Posterior cingulate gyrus (tissue), 11 donors: ENCODE measurements at regions not wholly inside any gene's neighbourhood (a gene's known extent, or its start where the extent isn't known, plus 50 kb on each side); places are given as distances from the start of the nearest gene placed in this dataset.

Experiments used
- DNase-seq, 10 donors: peaks; one replicate each; pipeline versions ENCODE4 v3.0.0 to v3.0.0-alpha.2; 2020 to 2021; ENCODE audit warnings: mixed read lengths in 3 of 10
- intact Hi-C: fragments of 100-400 bp; cut with DNase I; formaldehyde crosslinking; loops from one replicate; pipeline ENCODE4 v1.15.1; 2023

- no peak for DNase-seq
- intact Hi-C loops = no loop called here
Observed at GRCh38 chr16:87231295-87231694, 85.9 kb downstream of the C16orf95 start.

- no peak for DNase-seq
- intact Hi-C loops = no loop called here
Observed at GRCh38 chr16:87231911-87232310, 85.3 kb downstream of the C16orf95 start.

GRCh38 chr16:87233928-87234327 lies 83.3 kb downstream of the C16orf95 start:
- intact Hi-C loops = no loop called here
- DNase-seq = no peak

- intact Hi-C loops = no loop called here
- DNase-seq = peak in 1 of 10 donors; percentile 46
Observed at GRCh38 chr16:87234601-87235000, 82.6 kb downstream of the C16orf95 start.

- intact Hi-C loops = no loop called here
- peak in 1 of 10 donors; percentile 65 for DNase-seq
Observed at GRCh38 chr16:87235810-87236515, 81.2 kb downstream of the C16orf95 start.

GRCh38 chr16:87236516-87237115 lies 80.6 kb downstream of the C16orf95 start:
- intact Hi-C loops = no loop called here
- DNase-seq = peak in 1 of 10 donors; percentile 31

- DNase-seq = no peak
Observed at GRCh38 chr16:87238361-87238715, 78.9 kb downstream of the C16orf95 start.

GRCh38 chr16:87239545-87239944 lies 77.6 kb downstream of the C16orf95 start:
- intact Hi-C loops = no loop called here
- DNase-seq = no peak

More at GRCh38 chr16:87238361-87238715, 78.9 kb downstream of the C16orf95 start:
- intact Hi-C loops = no loop called here

- intact Hi-C loops = no loop called here
- no peak for DNase-seq
Observed at GRCh38 chr16:87240211-87241136, 76.7 kb downstream of the C16orf95 start.

GRCh38 chr16:87241137-87241771 lies 75.9 kb downstream of the C16orf95 start:
- DNase-seq = no peak
- intact Hi-C loops = no loop called here

GRCh38 chr16:87243478-87243877 lies 73.7 kb downstream of the C16orf95 start:
- DNase-seq = no peak
- intact Hi-C loops = no loop called here

- no peak for DNase-seq
- intact Hi-C loops = no loop called here
Observed at GRCh38 chr16:87244636-87245197, 72.5 kb downstream of the C16orf95 start.

- intact Hi-C loops = no loop called here
- no peak for DNase-seq
Observed at GRCh38 chr16:87245511-87245910, 71.7 kb downstream of the C16orf95 start.

- intact Hi-C loops = no loop called here
- no peak for DNase-seq
Observed at GRCh38 chr16:87246269-87247065, 70.7 kb downstream of the C16orf95 start.

- intact Hi-C loops = no loop called here
- DNase-seq = no peak
Observed at GRCh38 chr16:87248714-87249113, 68.5 kb downstream of the C16orf95 start.

- DNase-seq = no peak
- intact Hi-C loops = no loop called here
Observed at GRCh38 chr16:87249425-87249824, 67.8 kb downstream of the C16orf95 start.

- no peak for DNase-seq
- intact Hi-C loops = no loop called here
Observed at GRCh38 chr16:87250431-87250960, 66.7 kb downstream of the C16orf95 start.

GRCh38 chr16:87252269-87252970 lies 64.8 kb downstream of the C16orf95 start:
- intact Hi-C loops = no loop called here
- no peak for DNase-seq
